ENCODE measurements at regions not wholly inside any gene's neighbourhood (a gene's known extent, or its start where the extent isn't known, plus 50 kb on each side); places are given as distances from the start of the nearest gene placed in this dataset.

DNA sequence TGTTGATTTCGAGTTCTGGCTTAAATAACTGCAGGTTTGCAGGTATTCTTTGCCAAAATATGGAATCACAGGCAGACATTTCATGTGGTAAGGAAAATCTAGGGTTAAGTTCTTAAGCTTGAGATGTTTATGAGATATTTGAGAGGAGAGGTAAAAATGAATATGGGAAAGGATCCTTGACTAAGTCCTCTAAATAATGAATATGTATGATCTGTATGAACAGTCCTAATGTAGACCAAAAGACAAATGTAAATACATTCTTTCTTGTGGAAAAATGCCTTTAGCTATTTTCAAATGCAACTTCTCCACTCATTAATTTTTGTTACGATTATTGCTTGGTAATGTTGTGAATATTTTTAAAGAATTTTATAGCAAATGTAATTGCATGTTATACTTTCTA is 1632.6 kb downstream of the SUCLG1 start:
- TF ChIP-seq ZNF292 (tag by site-specific recombination; IDR thresholded peaks at IDR 0.05; ENCODE audit: borderline replicate concordance, low read depth) (no peak), ZNF221 (tag by site-specific recombination; IDR thresholded peaks at IDR 0.05; ENCODE audit: borderline replicate concordance) (no peak), REPIN1 (tag by site-specific recombination; IDR thresholded peaks at IDR 0.05; ENCODE audit: low read depth) (no peak), ZNF654 (tag by site-specific recombination; IDR thresholded peaks at IDR 0.05; ENCODE audit: low read depth) (no peak), ZNF138 (tag by site-specific recombination; IDR thresholded peaks at IDR 0.05; ENCODE audit: borderline replicate concordance) (no peak), TCF7L2 (IDR thresholded peaks at IDR 0.05; ENCODE audit: borderline replicate concordance, low read depth, low read length) (no peak), ZNF626 (tag by site-specific recombination; IDR thresholded peaks at IDR 0.05) (no peak), ZNF664 (tag by site-specific recombination; IDR thresholded peaks at IDR 0.05) (no peak), PRDM1 (tag by site-specific recombination; IDR thresholded peaks at IDR 0.05) (no peak), ZNF792 (tag by site-specific recombination; IDR thresholded peaks at IDR 0.05) (no peak), ZNF571 (tag by site-specific recombination; IDR thresholded peaks at IDR 0.05) (no peak)
- TF ChIP-seq, protein P1, sequence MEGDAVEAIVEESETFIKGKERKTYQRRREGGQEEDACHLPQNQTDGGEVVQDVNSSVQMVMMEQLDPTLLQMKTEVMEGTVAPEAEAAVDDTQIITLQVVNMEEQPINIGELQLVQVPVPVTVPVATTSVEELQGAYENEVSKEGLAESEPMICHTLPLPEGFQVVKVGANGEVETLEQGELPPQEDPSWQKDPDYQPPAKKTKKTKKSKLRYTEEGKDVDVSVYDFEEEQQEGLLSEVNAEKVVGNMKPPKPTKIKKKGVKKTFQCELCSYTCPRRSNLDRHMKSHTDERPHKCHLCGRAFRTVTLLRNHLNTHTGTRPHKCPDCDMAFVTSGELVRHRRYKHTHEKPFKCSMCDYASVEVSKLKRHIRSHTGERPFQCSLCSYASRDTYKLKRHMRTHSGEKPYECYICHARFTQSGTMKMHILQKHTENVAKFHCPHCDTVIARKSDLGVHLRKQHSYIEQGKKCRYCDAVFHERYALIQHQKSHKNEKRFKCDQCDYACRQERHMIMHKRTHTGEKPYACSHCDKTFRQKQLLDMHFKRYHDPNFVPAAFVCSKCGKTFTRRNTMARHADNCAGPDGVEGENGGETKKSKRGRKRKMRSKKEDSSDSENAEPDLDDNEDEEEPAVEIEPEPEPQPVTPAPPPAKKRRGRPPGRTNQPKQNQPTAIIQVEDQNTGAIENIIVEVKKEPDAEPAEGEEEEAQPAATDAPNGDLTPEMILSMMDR (tag by site-specific recombination; IDR thresholded peaks at IDR 0.05) = no peak
- TF ChIP-seq, protein P2, sequence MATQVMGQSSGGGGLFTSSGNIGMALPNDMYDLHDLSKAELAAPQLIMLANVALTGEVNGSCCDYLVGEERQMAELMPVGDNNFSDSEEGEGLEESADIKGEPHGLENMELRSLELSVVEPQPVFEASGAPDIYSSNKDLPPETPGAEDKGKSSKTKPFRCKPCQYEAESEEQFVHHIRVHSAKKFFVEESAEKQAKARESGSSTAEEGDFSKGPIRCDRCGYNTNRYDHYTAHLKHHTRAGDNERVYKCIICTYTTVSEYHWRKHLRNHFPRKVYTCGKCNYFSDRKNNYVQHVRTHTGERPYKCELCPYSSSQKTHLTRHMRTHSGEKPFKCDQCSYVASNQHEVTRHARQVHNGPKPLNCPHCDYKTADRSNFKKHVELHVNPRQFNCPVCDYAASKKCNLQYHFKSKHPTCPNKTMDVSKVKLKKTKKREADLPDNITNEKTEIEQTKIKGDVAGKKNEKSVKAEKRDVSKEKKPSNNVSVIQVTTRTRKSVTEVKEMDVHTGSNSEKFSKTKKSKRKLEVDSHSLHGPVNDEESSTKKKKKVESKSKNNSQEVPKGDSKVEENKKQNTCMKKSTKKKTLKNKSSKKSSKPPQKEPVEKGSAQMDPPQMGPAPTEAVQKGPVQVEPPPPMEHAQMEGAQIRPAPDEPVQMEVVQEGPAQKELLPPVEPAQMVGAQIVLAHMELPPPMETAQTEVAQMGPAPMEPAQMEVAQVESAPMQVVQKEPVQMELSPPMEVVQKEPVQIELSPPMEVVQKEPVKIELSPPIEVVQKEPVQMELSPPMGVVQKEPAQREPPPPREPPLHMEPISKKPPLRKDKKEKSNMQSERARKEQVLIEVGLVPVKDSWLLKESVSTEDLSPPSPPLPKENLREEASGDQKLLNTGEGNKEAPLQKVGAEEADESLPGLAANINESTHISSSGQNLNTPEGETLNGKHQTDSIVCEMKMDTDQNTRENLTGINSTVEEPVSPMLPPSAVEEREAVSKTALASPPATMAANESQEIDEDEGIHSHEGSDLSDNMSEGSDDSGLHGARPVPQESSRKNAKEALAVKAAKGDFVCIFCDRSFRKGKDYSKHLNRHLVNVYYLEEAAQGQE (tag by site-specific recombination; IDR thresholded peaks at IDR 0.05) = no peak
- TF ChIP-seq, protein P3, sequence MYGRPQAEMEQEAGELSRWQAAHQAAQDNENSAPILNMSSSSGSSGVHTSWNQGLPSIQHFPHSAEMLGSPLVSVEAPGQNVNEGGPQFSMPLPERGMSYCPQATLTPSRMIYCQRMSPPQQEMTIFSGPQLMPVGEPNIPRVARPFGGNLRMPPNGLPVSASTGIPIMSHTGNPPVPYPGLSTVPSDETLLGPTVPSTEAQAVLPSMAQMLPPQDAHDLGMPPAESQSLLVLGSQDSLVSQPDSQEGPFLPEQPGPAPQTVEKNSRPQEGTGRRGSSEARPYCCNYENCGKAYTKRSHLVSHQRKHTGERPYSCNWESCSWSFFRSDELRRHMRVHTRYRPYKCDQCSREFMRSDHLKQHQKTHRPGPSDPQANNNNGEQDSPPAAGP (tag by site-specific recombination; IDR thresholded peaks at IDR 0.05) = no peak

Data from HEK293 (cell line).